Pancreas (tissue), 10 donors: ENCODE measurements at regions not wholly inside any gene's neighbourhood (a gene's known extent, or its start where the extent isn't known, plus 50 kb on each side); places are given as distances from the start of the nearest gene placed in this dataset.

Experiments used
- ATAC-seq, 4 donors: fragments of 200-7000 bp; cut with Tn5 transposase; one replicate each; pipeline versions ENCODE4 v1.8.0 to v1.9.1; 2020; ENCODE audit warnings: mild to moderate bottlenecking in 4 of 4, moderate library complexity in 4 of 4
- DNase-seq, 6 donors: peaks; one replicate each; pipeline ENCODE4 v3.0.0-alpha.2; 2020
- FAIRE-seq: peaks from 2 replicates; lab custom pipeline; 2012; peaks lifted over from hg19 to GRCh38; lab: Jason Lieb, UNC
- H3K27ac ChIP-seq, 4 donors: fragments of 200-600 bp; sonication (generic); 1 replicate in 3 of 4; 2 replicates in 1 of 4; pipeline versions ENCODE4 v1.5.0 to v1.8.0; 2020
- H3K27me3 ChIP-seq, 4 donors: fragments of 200-600 bp; one replicate each; pipeline ENCODE4 v1.8.0; 2021
- H3K36me3 ChIP-seq, 3 donors: fragments of 200-600 bp; sonication (generic) in 1 of 3; one replicate each; pipeline versions ENCODE4 v1.5.0 to v1.8.0; 2020 to 2021
- H3K4me1 ChIP-seq, 3 donors: fragments of 200-600 bp; one replicate each; pipeline ENCODE4 v1.8.0; 2021
- H3K4me3 ChIP-seq, 4 donors: fragments of 200-600 bp; sonication (generic) in 2 of 4; one replicate each; pipeline versions ENCODE4 v1.5.0 to v1.8.0; 2020 to 2021
- H3K9me3 ChIP-seq, 4 donors: fragments of 200-600 bp; one replicate each; pipeline ENCODE4 v1.8.0; 2021
- CTCF ChIP-seq, 4 donors: fragments of 200-600 bp; sonication (generic) in 3 of 4; IDR thresholded peaks; one replicate each; pipeline versions ENCODE4 v1.5.0 to v1.8.0; 2021; ENCODE audit warnings: antibody characterized with exemption in 4 of 4
- WGBS, 2 donors: extraction: QIAGEN DNeasy Blood & Tissue Kit; methylation state at CpG; one replicate each; pipeline ENCODE4 v1.1.7; 2013; 5-methylcytosine and 5-hydroxymethylcytosine counted together
- intact Hi-C, 3 donors: fragments of 100-400 bp; cut with DNase I; formaldehyde crosslinking; loops; one replicate each; pipeline versions ENCODE4 v1.11.1 to v1.14.2; 2022
- donor health status: healthy with polysubstance abuse.
- donor health status: DM: no; HTN: no; CAD: no; lungs with moderate emphysema.
- donor health status: DM: no; HTN: no; CAD: no.
- donor health status: control.
- donor health status: control.
- donor health status: Bipolar disorder and iron deficiency.
- donor health status: DM: yes; HTN: yes; CAD: no.
- donor health status: DM: no; HTN: no; CAD: no.
- donor health status: DM: no; HTN: no; CAD: no.
- donor health status: DM: yes; HTN: yes; CAD: no.

- no peaks in the 10 kb centered on the region for H3K9me3 ChIP-seq
- H3K27ac ChIP-seq: no peak overlapping the region
- H3K36me3 ChIP-seq: no peaks in the 10 kb centered on the region
- DNase-seq (no peak), ATAC-seq (no peak), FAIRE-seq (no peak)
- intact Hi-C loops: no loop called here
- TF ChIP-seq CTCF (IDR thresholded peaks at IDR 0.05): no peak
- no peaks in the 10 kb centered on the region for H3K27me3 ChIP-seq
- no peak overlapping the region for H3K4me3 ChIP-seq
- 36 to 39% methylated on average over 2 of the region's 2 CpGs for WGBS, 2 donors
- no peaks in the 10 kb centered on the region for H3K4me1 ChIP-seq
These were observed 463.8 kb downstream of the DSC3 start for GRCh38 chr18:30578707-30579106.

GRCh38 chr18:30572214-30572613, 470.3 kb downstream of the DSC3 start:
- Histone ChIP-seq H3K27ac (no peak overlapping the region), H3K36me3 (no peaks in the 10 kb centered on the region), H3K27me3 (no peaks in the 10 kb centered on the region), H3K4me1 (no peaks in the 10 kb centered on the region), H3K4me3 (no peak overlapping the region), H3K9me3 (no peaks in the 10 kb centered on the region)
- no peak for DNase-seq
- ATAC-seq: no peak
- no peak for TF ChIP-seq CTCF (IDR thresholded peaks at IDR 0.05)
- WGBS, 2 donors: 54 to 67% methylated on average over 2 of the region's 2 CpGs
- intact Hi-C loops: no loop called here
- no peak for FAIRE-seq

DNA sequence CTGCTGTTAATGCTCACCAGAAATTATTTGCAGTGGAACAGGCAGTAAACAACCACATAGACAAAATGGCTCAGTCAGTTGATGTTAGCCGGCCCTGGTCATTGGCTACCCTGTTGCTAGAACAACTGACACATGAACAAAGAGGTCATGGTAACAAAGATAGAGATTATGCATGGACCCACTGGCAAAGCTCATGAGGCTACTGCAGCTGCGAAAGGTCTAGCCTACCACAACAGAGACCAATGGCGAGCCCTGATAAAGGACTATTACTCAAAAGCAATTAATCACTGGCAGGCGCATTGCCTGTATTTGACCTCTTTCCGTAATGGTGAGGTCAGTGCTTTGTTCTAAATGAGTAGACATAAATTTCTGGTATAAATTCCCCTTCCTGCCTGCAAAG, 474.2 kb downstream of the DSC3 start:
- no peak overlapping the region for H3K27ac ChIP-seq
- H3K4me1 ChIP-seq: no peaks in the 10 kb centered on the region
- intact Hi-C loops: no loop called here
- DNase-seq (peak in 1 of 6 donors; percentile 15), ATAC-seq (no peak), FAIRE-seq (no peak)
- no peak overlapping the region for H3K4me3 ChIP-seq
- no peak for TF ChIP-seq CTCF (IDR thresholded peaks at IDR 0.05)
- H3K36me3 ChIP-seq: no peaks in the 10 kb centered on the region
- H3K27me3 ChIP-seq: no peaks in the 10 kb centered on the region
- H3K9me3 ChIP-seq: no peaks in the 10 kb centered on the region
- WGBS, 2 donors: 60 to 68% methylated on average over 5 of the region's 5 CpGs

GRCh38 chr18:30566877-30567276, 475.7 kb downstream of the DSC3 start:
- 19 to 33% methylated on average over 1 of the region's 1 CpG for WGBS, 2 donors
- no peak overlapping the region for H3K27ac ChIP-seq
- FAIRE-seq (no peak), ATAC-seq (no peak), DNase-seq (no peak)
- H3K4me1 ChIP-seq: no peaks in the 10 kb centered on the region
- no peaks in the 10 kb centered on the region for H3K27me3 ChIP-seq
- H3K9me3 ChIP-seq: no peaks in the 10 kb centered on the region
- TF ChIP-seq CTCF (IDR thresholded peaks at IDR 0.05): no peak
- no peak overlapping the region for H3K4me3 ChIP-seq
- H3K36me3 ChIP-seq: no peaks in the 10 kb centered on the region
- intact Hi-C loops: no loop called here

DNA sequence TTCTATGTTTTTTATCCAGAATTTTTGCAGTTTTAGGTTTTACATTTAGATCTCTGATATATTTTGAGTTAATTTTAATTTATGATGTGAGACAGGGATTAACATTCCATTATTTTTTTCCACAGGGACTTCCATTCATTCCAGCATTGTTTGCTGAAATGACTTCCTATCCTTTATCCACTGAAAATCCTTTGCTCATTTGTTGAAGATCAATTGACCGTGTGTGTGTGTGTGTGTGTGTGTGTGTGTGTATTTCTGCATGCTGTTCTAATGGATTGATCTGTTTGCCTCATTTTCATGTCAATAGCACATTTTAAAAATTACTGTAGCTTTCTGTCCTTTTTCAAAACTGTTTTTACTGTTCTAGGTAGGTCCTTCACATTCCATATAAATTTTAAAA, 480.3 kb downstream of the DSC3 start:
- DNase-seq (no peak), FAIRE-seq (no peak), ATAC-seq (no peak)
- H3K4me1 ChIP-seq: no peaks in the 10 kb centered on the region
- intact Hi-C loops: no loop called here
- TF ChIP-seq CTCF (IDR thresholded peaks at IDR 0.05): no peak
- WGBS, 2 donors: 8 to 25% methylated on average over 1 of the region's 1 CpG
- H3K27me3 ChIP-seq: no peaks in the 10 kb centered on the region
- H3K4me3 ChIP-seq: no peak overlapping the region
- H3K9me3 ChIP-seq: no peaks in the 10 kb centered on the region
- H3K36me3 ChIP-seq: no peaks in the 10 kb centered on the region
- H3K27ac ChIP-seq: no peak overlapping the region
